Upper lobe of right lung (tissue), 1 donor: ENCODE measurements at regions not wholly inside any gene's neighbourhood (a gene's known extent, or its start where the extent isn't known, plus 50 kb on each side); places are given as distances from the start of the nearest gene placed in this dataset.
A peak's percentile ranks its signal among the peaks of the same experiment; 100 is the strongest.

Experiments
- ATAC-seq: fragments of 200-7000 bp; cut with Tn5 transposase; one replicate; pipeline ENCODE4 v1.9.1; 2020; ENCODE audit warnings: mild to moderate bottlenecking, moderate library complexity
- DNase-seq: peaks from one replicate; pipeline ENCODE4 v3.0.0-alpha.2; 2020
- H3K27ac ChIP-seq: fragments of 200-600 bp; one replicate; pipeline ENCODE4 v1.8.0; 2022
- H3K27me3 ChIP-seq: fragments of 200-600 bp; one replicate; pipeline ENCODE4 v1.8.0; 2022; ENCODE audit warnings: mild to moderate bottlenecking
- H3K36me3 ChIP-seq: fragments of 200-600 bp; one replicate; pipeline ENCODE4 v1.8.0; 2022
- H3K4me1 ChIP-seq: fragments of 200-600 bp; one replicate; pipeline ENCODE4 v1.8.0; 2022
- H3K4me3 ChIP-seq: fragments of 200-600 bp; one replicate; pipeline ENCODE4 v1.8.0; 2022; ENCODE audit warnings: mild to moderate bottlenecking
- H3K9me3 ChIP-seq: fragments of 200-600 bp; one replicate; pipeline ENCODE4 v1.8.0; 2022
- intact Hi-C: fragments of 100-400 bp; cut with DNase I; formaldehyde crosslinking; loops from one replicate; pipeline ENCODE4 v1.11.0; 2022
- TF ChIP-seq, protein P1 (sequence below): fragments of 200-600 bp; IDR thresholded peaks from one replicate; pipeline ENCODE4 v1.8.0; 2022; ENCODE audit warnings: antibody characterized with exemption
- donor health status: DM: no; HTN: yes; CAD: no; lungs with severe emphysema.

DNA sequence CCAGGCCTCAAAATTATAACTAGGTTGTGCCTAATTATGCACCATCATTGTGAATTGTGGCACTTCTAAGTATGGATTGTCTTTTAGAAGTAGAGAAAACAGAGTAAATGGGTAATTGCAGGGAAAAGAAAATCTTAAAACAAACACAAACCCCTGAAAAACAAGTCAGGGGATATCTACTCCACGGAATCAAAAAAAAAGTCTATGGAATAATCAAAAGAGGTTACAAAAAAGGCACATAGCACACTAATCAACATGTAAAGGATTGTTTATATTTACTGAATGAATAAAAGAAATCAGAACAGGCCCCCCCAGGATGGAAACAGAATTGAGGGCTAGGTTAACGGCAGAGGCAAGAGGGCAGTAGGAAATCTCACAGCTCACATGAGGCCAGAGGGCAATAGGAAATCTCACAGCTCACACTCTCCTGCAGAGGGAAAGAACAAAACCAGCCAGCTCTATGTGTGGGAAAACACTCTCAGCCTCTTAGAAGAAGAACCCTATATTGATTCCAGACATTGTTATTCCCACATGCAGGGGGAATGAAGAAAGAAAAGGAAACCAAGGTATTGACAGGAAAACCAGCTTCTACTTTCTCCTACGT lies 72.7 kb upstream of the FNDC3B start:
- intact Hi-C loops = no loop called here
- Histone ChIP-seq H3K36me3 (no peaks in the 10 kb centered on the region), H3K4me1 (peaks cover 17% of the 10 kb centered on the region), H3K27me3 (no peaks in the 10 kb centered on the region), H3K27ac (no peak overlapping the region), H3K9me3 (no peaks in the 10 kb centered on the region), H3K4me3 (no peak overlapping the region)
- TF ChIP-seq, protein P1, sequence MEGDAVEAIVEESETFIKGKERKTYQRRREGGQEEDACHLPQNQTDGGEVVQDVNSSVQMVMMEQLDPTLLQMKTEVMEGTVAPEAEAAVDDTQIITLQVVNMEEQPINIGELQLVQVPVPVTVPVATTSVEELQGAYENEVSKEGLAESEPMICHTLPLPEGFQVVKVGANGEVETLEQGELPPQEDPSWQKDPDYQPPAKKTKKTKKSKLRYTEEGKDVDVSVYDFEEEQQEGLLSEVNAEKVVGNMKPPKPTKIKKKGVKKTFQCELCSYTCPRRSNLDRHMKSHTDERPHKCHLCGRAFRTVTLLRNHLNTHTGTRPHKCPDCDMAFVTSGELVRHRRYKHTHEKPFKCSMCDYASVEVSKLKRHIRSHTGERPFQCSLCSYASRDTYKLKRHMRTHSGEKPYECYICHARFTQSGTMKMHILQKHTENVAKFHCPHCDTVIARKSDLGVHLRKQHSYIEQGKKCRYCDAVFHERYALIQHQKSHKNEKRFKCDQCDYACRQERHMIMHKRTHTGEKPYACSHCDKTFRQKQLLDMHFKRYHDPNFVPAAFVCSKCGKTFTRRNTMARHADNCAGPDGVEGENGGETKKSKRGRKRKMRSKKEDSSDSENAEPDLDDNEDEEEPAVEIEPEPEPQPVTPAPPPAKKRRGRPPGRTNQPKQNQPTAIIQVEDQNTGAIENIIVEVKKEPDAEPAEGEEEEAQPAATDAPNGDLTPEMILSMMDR = no peak
- ATAC-seq (peak; percentile 42), DNase-seq (no peak)

DNA sequence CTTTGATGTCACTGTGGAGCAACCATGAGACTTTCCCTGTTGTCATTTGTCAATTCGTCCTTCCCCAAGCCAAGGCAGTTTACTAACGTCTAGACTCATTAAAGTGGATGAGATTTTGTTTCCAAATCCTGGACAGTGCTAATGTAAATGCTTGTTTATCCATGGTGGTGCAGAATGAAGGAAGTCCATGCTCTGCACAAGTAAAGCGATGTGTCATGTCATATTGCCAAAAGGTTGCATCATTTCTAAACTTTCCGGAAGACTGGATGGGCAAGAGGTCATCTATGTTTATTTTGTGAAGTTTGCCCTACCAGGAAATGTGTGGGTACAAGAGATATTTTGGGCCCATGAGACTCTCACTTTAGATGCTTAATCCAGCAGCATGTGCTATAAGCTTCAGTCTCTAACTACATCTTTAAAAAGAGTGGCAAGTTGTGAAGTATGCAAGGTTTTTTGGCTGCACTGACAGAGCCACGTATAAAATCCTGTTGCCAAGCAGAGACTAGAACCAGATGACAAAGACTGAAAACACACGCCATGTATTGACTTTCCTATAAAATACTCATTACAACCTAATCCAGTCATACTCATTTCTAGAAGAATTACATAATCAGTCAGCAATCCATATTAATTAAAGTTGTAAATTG lies 72.1 kb upstream of the FNDC3B start:
- intact Hi-C loops = no loop called here
- Histone ChIP-seq H3K4me3 (no peak overlapping the region), H3K4me1 (peaks cover 17% of the 10 kb centered on the region), H3K36me3 (no peaks in the 10 kb centered on the region), H3K27me3 (no peaks in the 10 kb centered on the region), H3K9me3 (no peaks in the 10 kb centered on the region), H3K27ac (no peak overlapping the region)
- TF ChIP-seq, protein P1 = no peak
- ATAC-seq = peak; percentile 92
- no peak for DNase-seq

DNA sequence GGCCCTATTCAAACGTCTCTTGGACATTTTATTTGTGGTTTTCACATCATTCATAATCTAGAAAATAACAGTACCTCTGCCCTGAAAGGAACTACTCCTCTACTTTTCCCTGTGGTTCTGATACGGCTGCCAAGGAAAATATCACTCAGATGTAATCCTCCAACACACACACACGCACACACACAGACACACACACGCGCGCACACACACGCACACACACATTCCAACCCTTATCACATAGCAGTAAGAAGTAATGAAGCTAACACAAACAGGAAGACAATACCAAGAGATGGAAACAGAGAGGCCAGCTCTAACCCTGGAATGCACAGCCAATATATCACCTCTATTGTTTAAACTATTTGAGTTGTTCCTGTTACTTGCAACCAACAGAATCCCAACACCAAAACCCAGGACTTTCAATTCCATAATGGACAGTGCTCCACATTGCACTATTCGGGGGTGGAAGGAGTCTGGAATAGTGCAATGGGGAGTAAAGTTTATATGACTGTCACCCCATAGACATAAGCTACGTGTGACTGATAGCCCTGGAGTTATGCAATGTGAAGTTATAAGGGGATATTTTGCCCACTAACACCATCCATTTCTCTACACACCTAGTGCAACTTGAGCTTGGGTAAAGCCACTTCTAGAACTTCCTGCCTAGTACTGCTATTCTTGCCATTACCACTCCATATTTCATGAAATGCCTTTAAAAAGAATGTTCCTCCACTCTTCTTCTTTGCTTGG lies 71.3 kb upstream of the FNDC3B start:
- ATAC-seq (no peak), DNase-seq (no peak)
- Histone ChIP-seq H3K4me1 (peaks cover 22% of the 10 kb centered on the region), H3K27me3 (no peaks in the 10 kb centered on the region), H3K27ac (no peak overlapping the region), H3K9me3 (no peaks in the 10 kb centered on the region), H3K4me3 (no peak overlapping the region), H3K36me3 (no peaks in the 10 kb centered on the region)
- TF ChIP-seq, protein P1 = no peak
- intact Hi-C loops = no loop called here

DNA sequence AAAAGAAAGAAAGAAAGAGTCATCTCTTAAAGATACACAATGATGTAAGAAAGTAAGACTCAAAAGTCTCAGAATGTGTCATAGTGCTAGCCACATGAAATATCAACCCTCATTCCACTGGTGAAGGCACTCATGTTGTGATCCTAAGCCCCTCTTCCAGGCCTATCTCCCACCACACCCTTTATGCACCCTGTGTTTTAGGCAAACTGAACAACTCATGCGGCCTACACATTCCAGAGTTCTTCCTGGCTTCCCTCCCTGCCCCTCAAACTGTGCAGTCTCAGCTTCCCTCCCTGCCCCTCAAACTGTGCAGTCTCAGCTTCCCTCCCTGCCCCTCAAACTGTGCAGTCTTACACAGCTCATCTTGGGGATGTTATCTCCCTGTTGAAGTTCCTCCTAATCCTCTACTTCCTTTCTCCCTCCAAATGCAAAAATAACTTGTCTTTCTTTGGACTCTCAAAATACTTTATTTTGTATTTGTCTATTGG lies 69.0 kb upstream of the FNDC3B start:
- Histone ChIP-seq H3K9me3 (no peaks in the 10 kb centered on the region), H3K36me3 (no peaks in the 10 kb centered on the region), H3K27ac (no peak overlapping the region), H3K4me3 (no peak overlapping the region), H3K27me3 (no peaks in the 10 kb centered on the region), H3K4me1 (peaks cover 22% of the 10 kb centered on the region)
- ATAC-seq (no peak), DNase-seq (no peak)
- TF ChIP-seq, protein P1 = no peak
- intact Hi-C loops = no loop called here

DNA sequence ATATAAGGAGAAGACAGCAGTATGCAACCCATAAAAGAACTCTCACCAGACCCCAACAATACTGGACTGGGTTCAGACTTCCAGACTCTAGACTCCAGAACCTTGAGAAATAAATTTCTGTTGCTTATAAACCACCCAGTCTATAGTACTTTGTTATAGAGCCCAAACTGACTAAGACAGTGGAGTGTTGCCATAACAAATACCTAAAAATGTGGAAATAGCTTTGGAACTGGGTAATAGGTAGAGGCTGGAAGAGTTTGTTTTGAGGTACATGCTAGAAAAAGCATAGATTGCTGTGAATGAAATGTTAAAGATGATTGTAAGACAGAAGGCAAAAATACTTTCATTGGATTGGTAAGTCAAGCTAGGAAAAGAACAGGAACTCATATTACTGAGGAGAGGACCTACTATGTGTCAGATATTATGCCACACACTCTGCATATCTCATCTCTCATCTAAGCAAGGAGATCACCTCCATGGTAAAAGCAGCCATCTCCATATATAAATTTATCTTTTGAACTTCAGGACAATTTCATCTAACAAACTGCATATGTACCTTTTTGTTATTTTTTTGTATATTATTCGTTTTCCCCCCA lies 67.4 kb upstream of the FNDC3B start:
- Histone ChIP-seq H3K4me3 (no peak overlapping the region), H3K27me3 (no peaks in the 10 kb centered on the region), H3K27ac (no peak overlapping the region), H3K9me3 (no peaks in the 10 kb centered on the region), H3K4me1 (peaks cover 22% of the 10 kb centered on the region), H3K36me3 (no peaks in the 10 kb centered on the region)
- intact Hi-C loops = no loop called here
- DNase-seq (no peak), ATAC-seq (no peak)
- TF ChIP-seq, protein P1 = no peak
